DOHH2 (cell line): ENCODE measurements at regions not wholly inside any gene's neighbourhood (a gene's known extent, or its start where the extent isn't known, plus 50 kb on each side); places are given as distances from the start of the nearest gene placed in this dataset.

Experiments used
- EZH2phosphoT487 ChIP-seq: fragments of 200-600 bp; sonication (generic); IDR thresholded peaks from 2 replicates; pipeline ENCODE4 v1.6.1; 2017; ENCODE audit warnings: borderline replicate concordance, mild to moderate bottlenecking, antibody characterized with exemption, low read length, moderate library complexity, mixed read lengths
- TF ChIP-seq, protein P1 (sequence below): fragments of 200-600 bp; sonication (generic); IDR thresholded peaks from one replicate; pipeline ENCODE4 v1.5.1; 2014; ENCODE audit warnings: antibody characterized with exemption, mild to moderate bottlenecking, low read depth, low read length; ENCODE audit not compliant: poor library complexity, severe bottlenecking

DNA sequence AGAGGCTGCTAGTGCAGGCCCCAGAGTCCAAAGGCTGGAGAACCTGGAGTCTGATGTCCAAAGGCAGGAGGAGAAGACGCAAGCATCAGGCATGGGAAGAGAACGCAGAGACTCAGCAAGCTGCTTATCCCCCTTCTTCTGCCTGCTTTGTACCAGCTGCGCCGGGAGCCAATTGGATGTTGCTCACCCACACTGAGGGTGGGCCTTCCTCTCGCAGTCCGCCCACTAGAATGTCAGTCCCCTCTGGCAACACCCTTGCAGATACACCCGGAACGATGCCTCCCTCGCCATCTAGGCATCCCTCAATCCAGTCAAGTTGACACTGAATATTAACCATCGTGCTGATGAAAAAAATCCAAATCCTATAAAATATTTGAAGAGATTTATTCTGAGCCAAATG lies 141.6 kb downstream of the TWIST2 start:
- TF ChIP-seq, protein P1, sequence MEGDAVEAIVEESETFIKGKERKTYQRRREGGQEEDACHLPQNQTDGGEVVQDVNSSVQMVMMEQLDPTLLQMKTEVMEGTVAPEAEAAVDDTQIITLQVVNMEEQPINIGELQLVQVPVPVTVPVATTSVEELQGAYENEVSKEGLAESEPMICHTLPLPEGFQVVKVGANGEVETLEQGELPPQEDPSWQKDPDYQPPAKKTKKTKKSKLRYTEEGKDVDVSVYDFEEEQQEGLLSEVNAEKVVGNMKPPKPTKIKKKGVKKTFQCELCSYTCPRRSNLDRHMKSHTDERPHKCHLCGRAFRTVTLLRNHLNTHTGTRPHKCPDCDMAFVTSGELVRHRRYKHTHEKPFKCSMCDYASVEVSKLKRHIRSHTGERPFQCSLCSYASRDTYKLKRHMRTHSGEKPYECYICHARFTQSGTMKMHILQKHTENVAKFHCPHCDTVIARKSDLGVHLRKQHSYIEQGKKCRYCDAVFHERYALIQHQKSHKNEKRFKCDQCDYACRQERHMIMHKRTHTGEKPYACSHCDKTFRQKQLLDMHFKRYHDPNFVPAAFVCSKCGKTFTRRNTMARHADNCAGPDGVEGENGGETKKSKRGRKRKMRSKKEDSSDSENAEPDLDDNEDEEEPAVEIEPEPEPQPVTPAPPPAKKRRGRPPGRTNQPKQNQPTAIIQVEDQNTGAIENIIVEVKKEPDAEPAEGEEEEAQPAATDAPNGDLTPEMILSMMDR = no peak
- no peak for TF ChIP-seq EZH2phosphoT487
